ENCODE measurements at regions not wholly inside any gene's neighbourhood (a gene's known extent, or its start where the extent isn't known, plus 50 kb on each side); places are given as distances from the start of the nearest gene placed in this dataset.

- TF ChIP-seq CTCF (IDR thresholded peaks at IDR 0.05 in 2 of 3, conservative IDR thresholded peaks at IDR 0.05 in 1 of 3; ENCODE audit: control insufficient read depth in 2 of 3, extremely low read depth in 1 of 3, insufficient read depth in 1 of 3, low read depth in 3 of 3, low read length in 3 of 3): no peak
- TF ChIP-seq ZSCAN29 (IDR thresholded peaks at IDR 0.05): no peak
- TF ChIP-seq YY1 (IDR thresholded peaks at IDR 0.05; ENCODE audit: low read depth, low read length): no peak
- no peak for TF ChIP-seq TCF12 (IDR thresholded peaks at IDR 0.05; ENCODE audit: low read depth, low read length)
- no peak for TF ChIP-seq SUZ12 (IDR thresholded peaks at IDR 0.05; ENCODE audit: unreplicated experiment)
- no peak for TF ChIP-seq EZH2 (IDR thresholded peaks at IDR 0.05; ENCODE audit: borderline replicate concordance, control insufficient read depth, low read depth, low read length)
- no peak for TF ChIP-seq POLR2A (IDR thresholded peaks at IDR 0.05; ENCODE audit: low read depth, low read length)
- TF ChIP-seq MTA3 (IDR thresholded peaks at IDR 0.05; ENCODE audit: borderline replicate concordance, low read length): no peak
- TF ChIP-seq ZBTB40 (IDR thresholded peaks at IDR 0.05; ENCODE audit: borderline replicate concordance): no peak
These were observed 1003.3 kb downstream of the DSC3 start for GRCh38 chr18:30039201-30039600.
